ENCODE measurements at regions not wholly inside any gene's neighbourhood (a gene's known extent, or its start where the extent isn't known, plus 50 kb on each side); places are given as distances from the start of the nearest gene placed in this dataset.

DNA sequence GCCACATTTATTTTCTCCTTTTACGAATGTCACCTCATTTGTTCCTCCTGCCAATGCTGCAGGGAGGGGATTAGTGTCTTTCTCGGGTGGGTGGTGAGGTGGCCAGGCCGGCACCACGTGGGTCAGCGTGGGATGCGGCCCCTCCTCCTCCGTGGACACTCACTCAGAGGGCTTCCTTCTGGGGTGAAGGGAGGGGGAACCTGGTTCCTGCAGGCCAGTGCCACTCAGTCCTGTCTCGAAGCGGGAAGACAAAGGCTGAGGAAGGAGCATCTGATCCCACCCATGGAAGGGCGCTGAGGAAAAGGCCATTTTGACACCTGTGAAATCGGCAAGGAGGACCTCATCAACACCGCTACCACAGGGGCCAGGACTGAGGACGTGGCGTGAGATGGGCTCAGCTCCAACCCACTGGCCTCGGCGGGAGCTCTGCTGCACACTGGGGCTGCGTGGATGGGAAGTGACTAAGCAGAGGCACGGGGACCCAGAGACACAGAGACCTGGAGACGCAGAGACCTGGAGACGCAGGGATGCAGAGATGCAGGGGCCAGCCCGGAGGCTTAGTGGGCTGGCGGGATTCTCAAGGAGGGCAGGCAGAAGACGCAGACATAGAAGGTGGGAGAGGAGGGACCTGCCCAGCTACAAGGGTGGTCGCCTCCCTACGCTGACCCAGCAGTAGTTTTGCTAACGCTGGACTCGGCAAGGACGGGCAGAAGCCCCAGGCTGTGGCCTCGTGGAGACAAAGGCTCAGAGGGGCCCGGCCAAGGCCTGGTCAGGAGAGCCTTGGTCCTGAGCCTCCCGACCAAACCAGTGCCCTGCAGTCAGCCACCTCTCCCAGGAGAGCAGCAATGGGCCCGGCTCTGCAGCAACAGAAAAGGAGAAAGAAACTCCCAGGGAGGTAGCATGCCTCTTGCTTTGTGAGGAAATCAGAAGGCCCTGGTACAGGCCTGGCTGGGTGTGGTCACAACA is 1071.2 kb downstream of the BRD1 start:
- DNase-seq (ENCODE audit: low read depth): no peak
- H3K4me3 ChIP-seq (ENCODE audit: low read length): no peak overlapping the region
- TF ChIP-seq, protein P1, sequence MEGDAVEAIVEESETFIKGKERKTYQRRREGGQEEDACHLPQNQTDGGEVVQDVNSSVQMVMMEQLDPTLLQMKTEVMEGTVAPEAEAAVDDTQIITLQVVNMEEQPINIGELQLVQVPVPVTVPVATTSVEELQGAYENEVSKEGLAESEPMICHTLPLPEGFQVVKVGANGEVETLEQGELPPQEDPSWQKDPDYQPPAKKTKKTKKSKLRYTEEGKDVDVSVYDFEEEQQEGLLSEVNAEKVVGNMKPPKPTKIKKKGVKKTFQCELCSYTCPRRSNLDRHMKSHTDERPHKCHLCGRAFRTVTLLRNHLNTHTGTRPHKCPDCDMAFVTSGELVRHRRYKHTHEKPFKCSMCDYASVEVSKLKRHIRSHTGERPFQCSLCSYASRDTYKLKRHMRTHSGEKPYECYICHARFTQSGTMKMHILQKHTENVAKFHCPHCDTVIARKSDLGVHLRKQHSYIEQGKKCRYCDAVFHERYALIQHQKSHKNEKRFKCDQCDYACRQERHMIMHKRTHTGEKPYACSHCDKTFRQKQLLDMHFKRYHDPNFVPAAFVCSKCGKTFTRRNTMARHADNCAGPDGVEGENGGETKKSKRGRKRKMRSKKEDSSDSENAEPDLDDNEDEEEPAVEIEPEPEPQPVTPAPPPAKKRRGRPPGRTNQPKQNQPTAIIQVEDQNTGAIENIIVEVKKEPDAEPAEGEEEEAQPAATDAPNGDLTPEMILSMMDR (IDR thresholded peaks at IDR 0.05; ENCODE audit: insufficient read depth, low read depth, low read length, missing control alignments): no peak

GRCh38 chr22:48755059-48755949 is 1072.4 kb downstream of the BRD1 start:
- no peak for DNase-seq (ENCODE audit: low read depth)
- no peak overlapping the region for H3K4me3 ChIP-seq (ENCODE audit: low read length)
- TF ChIP-seq, protein P1 (IDR thresholded peaks at IDR 0.05; ENCODE audit: insufficient read depth, low read depth, low read length, missing control alignments): no peak

DNA sequence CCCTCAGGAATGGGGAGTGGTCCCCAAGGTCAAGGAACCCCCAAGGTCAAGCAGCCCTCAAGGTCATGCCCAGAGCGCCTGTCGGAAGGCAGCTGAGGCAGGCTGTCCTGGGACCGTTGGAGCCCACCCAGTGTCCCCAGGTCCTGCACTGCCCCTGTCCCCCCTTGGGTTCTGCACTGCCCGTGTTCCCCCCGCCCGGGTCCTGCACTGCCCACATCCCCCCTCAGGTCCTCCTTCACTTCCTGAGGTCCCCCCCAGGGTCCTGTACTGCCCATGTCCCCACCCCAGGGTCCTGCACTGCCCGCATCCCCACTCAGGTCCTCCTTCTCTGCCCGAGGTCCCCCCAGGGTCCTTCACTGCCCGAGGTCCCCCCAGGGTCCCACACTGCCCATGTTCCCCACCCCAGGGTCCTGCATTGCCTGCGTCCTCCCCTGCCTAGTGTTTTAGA is 1073.0 kb downstream of the BRD1 start:
- no peak for DNase-seq (ENCODE audit: low read depth)
- TF ChIP-seq, protein P1 (IDR thresholded peaks at IDR 0.05; ENCODE audit: insufficient read depth, low read depth, low read length, missing control alignments): no peak
- H3K4me3 ChIP-seq (ENCODE audit: low read length): no peak overlapping the region

DNA sequence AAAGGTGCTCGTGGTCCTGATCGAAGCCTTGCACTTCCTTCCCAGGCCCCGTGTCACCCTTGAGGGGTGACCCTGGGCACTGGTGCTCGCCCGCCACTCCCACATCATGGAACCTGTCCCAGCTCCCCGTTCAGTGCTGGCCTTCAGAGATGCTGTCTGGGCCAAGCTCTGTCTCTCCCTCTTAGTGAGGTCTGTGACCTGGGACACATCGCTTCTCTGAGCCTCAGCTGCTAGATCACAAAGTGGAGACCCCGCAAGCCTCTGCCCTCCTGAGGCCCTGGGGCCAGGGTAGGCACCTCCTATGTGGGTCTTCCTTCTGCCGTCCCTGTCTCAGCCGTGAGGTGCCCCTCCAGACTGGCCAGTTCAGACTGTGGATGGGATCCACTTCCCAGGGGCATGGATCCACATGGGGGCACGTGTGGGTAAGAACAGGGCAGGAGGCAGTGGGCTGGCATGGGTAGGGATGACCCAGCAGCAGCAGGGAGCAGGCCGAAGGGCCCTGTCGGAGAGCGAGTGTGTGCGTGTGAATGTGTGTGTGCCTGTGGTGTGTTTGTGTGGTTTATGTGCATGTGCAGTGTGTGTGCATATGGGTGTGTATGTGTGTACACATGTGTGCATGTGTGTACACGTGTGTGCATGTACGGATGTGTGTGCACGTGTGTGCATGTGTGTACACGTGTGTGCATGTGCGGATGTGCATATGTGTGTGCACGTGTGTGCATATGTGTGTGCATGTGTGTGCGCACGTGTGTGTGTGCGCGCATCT is 1073.7 kb downstream of the BRD1 start:
- no peak overlapping the region for H3K4me3 ChIP-seq (ENCODE audit: low read length)
- TF ChIP-seq, protein P1 (IDR thresholded peaks at IDR 0.05; ENCODE audit: insufficient read depth, low read depth, low read length, missing control alignments): no peak
- DNase-seq (ENCODE audit: low read depth): no peak

DNA sequence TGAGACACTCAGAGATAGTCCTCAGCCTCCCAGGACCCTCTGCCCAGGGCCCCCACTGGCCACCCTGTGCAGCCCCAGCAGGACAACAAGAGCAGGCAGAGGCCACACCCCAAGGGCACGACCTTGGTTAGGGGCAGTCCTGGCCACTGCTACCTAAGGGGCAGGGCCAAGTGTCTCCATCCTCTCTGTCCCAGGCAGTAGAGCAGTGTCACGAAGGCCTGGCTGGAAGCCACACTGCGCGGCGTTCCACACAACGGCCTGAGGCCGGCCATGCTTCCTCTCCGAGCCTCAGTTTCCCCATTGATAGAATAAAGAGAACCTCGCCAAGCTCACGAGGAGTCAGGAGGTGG is 1074.3 kb downstream of the BRD1 start:
- DNase-seq (ENCODE audit: low read depth): no peak
- TF ChIP-seq, protein P1 (IDR thresholded peaks at IDR 0.05; ENCODE audit: insufficient read depth, low read depth, low read length, missing control alignments): no peak
- no peak overlapping the region for H3K4me3 ChIP-seq (ENCODE audit: low read length)

All from epithelial cell of esophagus (primary cell).